Ovary (tissue), 7 donors: ENCODE measurements at regions not wholly inside any gene's neighbourhood (a gene's known extent, or its start where the extent isn't known, plus 50 kb on each side); places are given as distances from the start of the nearest gene placed in this dataset.

ENCODE experiments used
- DNase-seq, 5 donors: peaks; one replicate each; pipeline ENCODE4 v3.0.0-alpha.2; 2019 to 2020
- H3K27ac ChIP-seq, 2 donors: fragments of 200-600 bp; one replicate each; pipeline versions ENCODE4 v1.5.1 to v1.8.0; 2019 to 2022
- H3K27me3 ChIP-seq: fragments of 200-600 bp; one replicate; pipeline ENCODE4 v1.8.0; 2022
- H3K36me3 ChIP-seq: fragments of 200-600 bp; sonication (generic); one replicate; pipeline ENCODE4 v1.5.1; 2019
- H3K4me1 ChIP-seq: one replicate; pipeline ENCODE4 v1.8.1; 2013; ENCODE audit warnings: mild to moderate bottlenecking, moderate library complexity; ENCODE audit not compliant: insufficient read depth
- H3K4me3 ChIP-seq: fragments of 200-600 bp; sonication (generic); one replicate; pipeline ENCODE4 v1.5.1; 2017
- H3K9me3 ChIP-seq, 2 donors: fragments of 200-600 bp in 1 of 2; sonication (generic) in 1 of 2; one replicate each; pipeline versions ENCODE4 v1.5.1 to v1.8.1; 2013 to 2019; ENCODE audit warnings: mild to moderate bottlenecking in 1 of 2, moderate library complexity in 1 of 2
- EP300 ChIP-seq: sonication (generic); formaldehyde crosslinking; IDR thresholded peaks from one replicate; pipeline ENCODE4 v1.6.1; 2017; ENCODE audit warnings: antibody characterized with exemption
- POLR2A ChIP-seq: fragments of 450-650 bp; IDR thresholded peaks from one replicate; pipeline ENCODE4 v1.6.1; 2017; ENCODE audit warnings: antibody characterized with exemption, mild to moderate bottlenecking, moderate library complexity
- WGBS, 3 donors: extraction: QIAGEN DNeasy Blood & Tissue Kit in 1 of 3; methylation state at CpG; one replicate each; pipeline versions ENCODE4 v1.1.5 to v1.1.7; 2013 to 2017; 5-methylcytosine and 5-hydroxymethylcytosine counted together
- intact Hi-C, 4 donors: fragments of 100-400 bp; cut with DNase I; formaldehyde crosslinking; loops; one replicate each; pipeline versions ENCODE4 v1.11.0 to v1.15.1; 2022 to 2023
- TF ChIP-seq, protein P1 (sequence below), 3 donors: fragments of 450-650 bp in 2 of 3; fragments of 200-600 bp in 1 of 3; IDR thresholded peaks; one replicate each; pipeline versions ENCODE4 v1.5.1 to v1.8.0; 2016 to 2022; ENCODE audit warnings: antibody characterized with exemption in 3 of 3, mild to moderate bottlenecking in 1 of 3
- donor health status: DM: no; HTN: no; CAD: no; lungs with moderate emphysema.
- donor health status: DM: no; HTN: no; CAD: no.
- donor health status: Bipolar disorder and iron deficiency.
- donor health status: DM: no; HTN: no; CAD: no.
- donor health status: DM: yes; HTN: yes; CAD: no.

DNA sequence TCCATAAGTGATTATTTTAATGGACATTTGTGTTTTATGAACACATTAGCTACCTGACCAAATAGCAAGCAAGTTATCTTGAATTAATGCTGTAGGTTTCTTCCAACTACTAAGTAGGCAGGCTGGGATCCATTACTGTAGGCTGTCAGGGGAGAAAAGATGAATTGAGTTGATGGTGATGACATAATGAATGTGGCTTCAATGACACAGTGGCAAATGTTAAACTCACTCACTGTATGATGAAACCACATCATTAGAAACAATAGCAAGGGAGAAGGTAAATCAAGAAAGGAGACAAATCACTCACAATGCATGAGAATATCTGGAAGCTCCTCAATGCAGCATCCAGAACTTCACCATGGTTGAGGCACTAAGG is 529.7 kb upstream of the CITED2 start:
- DNase-seq, result no peak
- H3K4me3 ChIP-seq, result no peak overlapping the region
- no peaks in the 10 kb centered on the region for H3K36me3 ChIP-seq
- no peaks in the 10 kb centered on the region for H3K27me3 ChIP-seq
- intact Hi-C loops, result no loop called here
- TF ChIP-seq POLR2A (no peak), EP300 (no peak)
- TF ChIP-seq, protein P1, sequence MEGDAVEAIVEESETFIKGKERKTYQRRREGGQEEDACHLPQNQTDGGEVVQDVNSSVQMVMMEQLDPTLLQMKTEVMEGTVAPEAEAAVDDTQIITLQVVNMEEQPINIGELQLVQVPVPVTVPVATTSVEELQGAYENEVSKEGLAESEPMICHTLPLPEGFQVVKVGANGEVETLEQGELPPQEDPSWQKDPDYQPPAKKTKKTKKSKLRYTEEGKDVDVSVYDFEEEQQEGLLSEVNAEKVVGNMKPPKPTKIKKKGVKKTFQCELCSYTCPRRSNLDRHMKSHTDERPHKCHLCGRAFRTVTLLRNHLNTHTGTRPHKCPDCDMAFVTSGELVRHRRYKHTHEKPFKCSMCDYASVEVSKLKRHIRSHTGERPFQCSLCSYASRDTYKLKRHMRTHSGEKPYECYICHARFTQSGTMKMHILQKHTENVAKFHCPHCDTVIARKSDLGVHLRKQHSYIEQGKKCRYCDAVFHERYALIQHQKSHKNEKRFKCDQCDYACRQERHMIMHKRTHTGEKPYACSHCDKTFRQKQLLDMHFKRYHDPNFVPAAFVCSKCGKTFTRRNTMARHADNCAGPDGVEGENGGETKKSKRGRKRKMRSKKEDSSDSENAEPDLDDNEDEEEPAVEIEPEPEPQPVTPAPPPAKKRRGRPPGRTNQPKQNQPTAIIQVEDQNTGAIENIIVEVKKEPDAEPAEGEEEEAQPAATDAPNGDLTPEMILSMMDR (IDR thresholded peaks at IDR 0.05), result no peak
- no peaks in the 10 kb centered on the region for H3K4me1 ChIP-seq
- H3K9me3 ChIP-seq, result no peaks in the 10 kb centered on the region
- H3K27ac ChIP-seq, result no peak overlapping the region

DNA sequence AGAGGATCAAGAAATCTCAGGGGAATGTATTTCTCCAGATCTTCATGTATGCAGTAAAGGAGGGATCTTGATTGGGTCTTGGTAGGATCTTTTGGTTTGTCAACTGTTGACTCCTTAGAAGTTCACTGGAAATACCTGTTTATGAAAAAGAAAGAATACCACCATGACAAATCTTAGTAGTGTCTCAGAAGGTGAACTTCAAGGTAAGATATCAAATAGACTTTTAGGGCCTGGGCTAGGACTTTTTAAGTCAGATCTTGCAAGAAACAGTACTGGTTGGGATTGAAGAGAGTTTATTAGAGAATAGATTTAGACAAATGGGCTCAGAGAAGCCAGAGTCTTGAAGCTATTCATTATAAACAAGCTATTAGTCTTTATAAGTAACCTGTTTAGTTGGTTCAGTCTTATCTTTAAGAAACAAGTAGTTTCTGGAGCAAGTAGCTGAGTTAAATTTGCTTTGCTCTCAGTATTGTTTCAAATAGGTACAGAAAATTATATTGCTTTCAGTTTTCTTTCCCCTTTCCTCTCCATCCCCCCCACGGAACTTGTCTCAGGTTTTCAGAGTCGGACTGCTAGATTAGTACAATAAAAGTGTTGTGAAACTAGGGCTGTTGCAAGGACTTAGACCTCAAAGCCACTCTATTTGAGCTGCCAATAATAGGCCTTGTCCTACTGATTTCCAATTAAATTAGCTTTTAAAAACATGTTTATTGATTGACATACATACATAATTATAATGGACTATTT is 529.1 kb upstream of the CITED2 start:
- WGBS, 3 donors, result 96 to 100% (median 99%) methylated on average over 2 of the region's 2 CpGs
- intact Hi-C loops, result no loop called here
- Histone ChIP-seq H3K27me3 (no peaks in the 10 kb centered on the region), H3K4me3 (no peak overlapping the region), H3K36me3 (no peaks in the 10 kb centered on the region), H3K9me3 (no peaks in the 10 kb centered on the region), H3K27ac (no peak overlapping the region), H3K4me1 (no peaks in the 10 kb centered on the region)
- no peak for TF ChIP-seq POLR2A
- DNase-seq, result no peak

DNA sequence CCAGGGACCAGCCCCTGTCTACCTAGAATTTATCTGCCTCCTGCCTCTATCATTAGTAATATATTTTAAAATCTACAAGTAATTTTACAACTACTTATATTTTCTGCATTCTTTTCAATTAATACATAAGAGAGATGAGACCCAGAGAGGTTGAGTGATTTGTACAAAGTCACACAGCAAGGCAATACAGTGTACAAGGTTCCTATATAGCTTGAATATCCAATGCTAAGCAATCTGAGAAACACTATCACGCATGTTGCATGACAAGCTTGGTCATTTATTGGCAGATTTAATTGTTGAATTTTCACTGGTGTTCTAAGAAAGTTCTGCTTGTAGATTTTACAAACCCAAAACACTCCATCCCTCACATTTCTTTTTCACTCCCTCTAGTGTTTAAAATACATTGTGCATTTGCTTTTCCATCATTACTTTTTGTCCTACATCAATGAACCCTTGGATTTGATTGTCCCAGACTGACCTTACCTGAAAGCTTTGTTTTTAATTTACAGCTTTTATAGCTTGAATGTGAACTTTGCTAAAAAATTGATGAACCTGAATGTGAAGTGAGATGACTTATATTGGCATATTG is 520.9 kb upstream of the CITED2 start:
- intact Hi-C loops, result no loop called here
- no peak for DNase-seq
- Histone ChIP-seq H3K27ac (no peak overlapping the region), H3K4me1 (no peaks in the 10 kb centered on the region), H3K36me3 (no peaks in the 10 kb centered on the region), H3K4me3 (no peak overlapping the region), H3K27me3 (no peaks in the 10 kb centered on the region), H3K9me3 (no peaks in the 10 kb centered on the region)
- TF ChIP-seq EP300, result no peak
- TF ChIP-seq POLR2A, result no peak
- TF ChIP-seq, protein P1 (IDR thresholded peaks at IDR 0.05), result no peak
- WGBS, 3 donors, result 90 to 97% (median 92%) methylated on average over 1 of the region's 1 CpG

DNA sequence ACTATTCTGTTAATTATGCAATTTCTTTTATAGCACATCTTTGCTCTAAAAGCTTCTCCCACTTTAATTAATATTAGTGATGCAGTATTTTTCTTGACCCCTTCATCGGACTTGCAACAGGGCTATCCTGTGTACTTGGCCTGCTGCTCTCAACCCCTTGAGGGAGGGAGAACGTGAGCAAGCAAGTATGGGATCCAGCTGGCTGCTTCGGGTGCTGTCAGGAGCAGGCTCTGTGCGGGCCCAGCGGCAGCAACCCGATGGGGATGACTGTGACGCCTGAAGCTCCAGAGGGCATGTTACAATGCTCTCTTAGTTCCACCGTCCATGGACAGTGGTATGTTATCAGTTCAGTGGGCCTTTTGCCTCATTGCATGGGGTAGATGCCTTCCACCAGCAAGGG is 519.8 kb upstream of the CITED2 start:
- no peaks in the 10 kb centered on the region for H3K36me3 ChIP-seq
- no peaks in the 10 kb centered on the region for H3K4me1 ChIP-seq
- no peak overlapping the region for H3K27ac ChIP-seq
- no peak for DNase-seq
- H3K27me3 ChIP-seq, result no peaks in the 10 kb centered on the region
- no peaks in the 10 kb centered on the region for H3K9me3 ChIP-seq
- H3K4me3 ChIP-seq, result no peak overlapping the region
- TF ChIP-seq POLR2A (no peak), EP300 (no peak)
- TF ChIP-seq, protein P1 (IDR thresholded peaks at IDR 0.05), result no peak
- 70 to 88% (median 85%) methylated on average over 8 of the region's 8 CpGs for WGBS, 3 donors
- intact Hi-C loops, result no loop called here

DNA sequence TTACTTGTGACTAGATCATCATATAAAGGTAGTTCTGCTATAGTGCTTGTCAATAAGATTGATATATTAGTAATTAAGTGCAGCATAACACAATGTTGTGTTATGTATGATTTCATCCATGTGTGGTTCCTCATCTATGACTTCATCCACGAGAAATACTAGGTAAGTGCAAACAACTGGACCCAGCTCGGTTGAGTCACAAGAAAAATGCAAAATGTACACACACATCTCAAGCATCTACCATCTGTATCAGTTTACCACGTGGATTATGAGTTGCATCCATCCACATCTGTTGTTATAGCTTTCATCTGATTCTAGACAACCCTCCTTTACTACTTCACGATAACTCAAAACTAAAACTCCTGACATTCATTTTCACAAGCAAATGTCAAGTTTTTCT is 517.0 kb upstream of the CITED2 start:
- WGBS, 3 donors, result 90 to 94% (median 94%) methylated on average over 4 of the region's 4 CpGs
- no peak overlapping the region for H3K27ac ChIP-seq
- intact Hi-C loops, result no loop called here
- no peak for DNase-seq
- H3K27me3 ChIP-seq, result no peaks in the 10 kb centered on the region
- no peak overlapping the region for H3K4me3 ChIP-seq
- H3K4me1 ChIP-seq, result peaks cover 5% of the 10 kb centered on the region
- no peaks in the 10 kb centered on the region for H3K36me3 ChIP-seq
- TF ChIP-seq EP300, result no peak
- no peak for TF ChIP-seq POLR2A
- TF ChIP-seq, protein P1 (IDR thresholded peaks at IDR 0.05), result no peak
- H3K9me3 ChIP-seq, result no peaks in the 10 kb centered on the region
